ENCODE measurements at regions not wholly inside any gene's neighbourhood (a gene's known extent, or its start where the extent isn't known, plus 50 kb on each side); places are given as distances from the start of the nearest gene placed in this dataset.

- H3K4me3 ChIP-seq: no peak overlapping the region
- DNase-seq (peak in 1 of 4 donors; percentile 60), ATAC-seq (no peak)
- H3K9me3 ChIP-seq: no peaks in the 10 kb centered on the region
- no peak overlapping the region for H3K27ac ChIP-seq
- intact Hi-C loops (cut with DNase I): no loop called here
- no peaks in the 10 kb centered on the region for H3K36me3 ChIP-seq
- no peaks in the 10 kb centered on the region for H3K4me1 ChIP-seq
- TF ChIP-seq, protein P1, sequence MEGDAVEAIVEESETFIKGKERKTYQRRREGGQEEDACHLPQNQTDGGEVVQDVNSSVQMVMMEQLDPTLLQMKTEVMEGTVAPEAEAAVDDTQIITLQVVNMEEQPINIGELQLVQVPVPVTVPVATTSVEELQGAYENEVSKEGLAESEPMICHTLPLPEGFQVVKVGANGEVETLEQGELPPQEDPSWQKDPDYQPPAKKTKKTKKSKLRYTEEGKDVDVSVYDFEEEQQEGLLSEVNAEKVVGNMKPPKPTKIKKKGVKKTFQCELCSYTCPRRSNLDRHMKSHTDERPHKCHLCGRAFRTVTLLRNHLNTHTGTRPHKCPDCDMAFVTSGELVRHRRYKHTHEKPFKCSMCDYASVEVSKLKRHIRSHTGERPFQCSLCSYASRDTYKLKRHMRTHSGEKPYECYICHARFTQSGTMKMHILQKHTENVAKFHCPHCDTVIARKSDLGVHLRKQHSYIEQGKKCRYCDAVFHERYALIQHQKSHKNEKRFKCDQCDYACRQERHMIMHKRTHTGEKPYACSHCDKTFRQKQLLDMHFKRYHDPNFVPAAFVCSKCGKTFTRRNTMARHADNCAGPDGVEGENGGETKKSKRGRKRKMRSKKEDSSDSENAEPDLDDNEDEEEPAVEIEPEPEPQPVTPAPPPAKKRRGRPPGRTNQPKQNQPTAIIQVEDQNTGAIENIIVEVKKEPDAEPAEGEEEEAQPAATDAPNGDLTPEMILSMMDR (IDR thresholded peaks at IDR 0.05): no peak
- H3K27me3 ChIP-seq: no peaks in the 10 kb centered on the region
Observed at GRCh38 chr6:40796260-40797221, 209.4 kb upstream of the LRFN2 start.

DNA sequence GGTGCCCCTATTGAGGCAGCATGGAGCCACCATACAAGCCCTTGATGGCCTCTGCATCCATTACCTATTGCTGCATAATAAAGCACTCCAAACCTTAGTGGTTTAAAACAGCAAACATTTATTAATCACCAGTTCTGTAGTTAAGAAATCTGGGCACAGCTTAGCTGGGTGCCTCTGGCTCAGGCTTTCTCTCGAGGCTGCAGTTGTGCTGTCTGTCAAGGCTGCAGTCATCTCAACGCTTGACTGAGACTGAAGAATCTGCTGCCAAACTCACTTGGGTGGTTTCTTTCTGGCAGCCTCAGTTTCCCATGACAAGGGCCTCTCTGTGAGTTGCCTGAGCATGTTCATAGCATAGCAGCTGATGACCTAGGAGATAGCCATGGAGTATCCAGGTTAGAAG lies 207.4 kb upstream of the LRFN2 start:
- intact Hi-C loops (cut with DNase I): no loop called here

DNA sequence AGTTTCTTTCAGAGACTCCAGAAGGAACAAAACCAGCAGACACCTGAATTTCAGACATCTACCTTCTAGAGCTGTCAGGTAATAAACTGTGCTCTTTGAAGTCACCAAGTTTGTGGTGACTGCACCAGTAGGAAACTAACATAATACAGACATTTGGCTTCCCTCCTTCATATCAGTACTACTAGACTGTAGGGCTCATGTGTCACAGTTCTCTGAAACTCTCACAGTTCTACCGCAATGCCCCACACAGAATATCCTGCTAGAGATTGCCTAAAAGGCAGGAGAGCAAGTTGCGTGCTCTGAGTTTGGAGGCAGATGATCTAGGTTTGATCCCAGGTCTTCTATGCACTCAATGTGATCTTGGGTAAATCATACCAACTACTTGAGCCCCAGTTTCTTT lies 205.0 kb upstream of the LRFN2 start:
- Histone ChIP-seq H3K4me1 (no peaks in the 10 kb centered on the region), H3K4me3 (no peak overlapping the region), H3K36me3 (no peaks in the 10 kb centered on the region), H3K27me3 (no peaks in the 10 kb centered on the region), H3K9me3 (no peaks in the 10 kb centered on the region), H3K27ac (no peak overlapping the region)
- DNase-seq: no peak
- TF ChIP-seq, protein P1 (IDR thresholded peaks at IDR 0.05): no peak
- ATAC-seq: no peak
- intact Hi-C loops (cut with DNase I): no loop called here

More for the DNA sequence above, 207.4 kb upstream of the LRFN2 start:
- Histone ChIP-seq H3K27me3 (no peaks in the 10 kb centered on the region), H3K4me1 (no peaks in the 10 kb centered on the region), H3K27ac (no peak overlapping the region), H3K9me3 (no peaks in the 10 kb centered on the region), H3K4me3 (no peak overlapping the region), H3K36me3 (no peaks in the 10 kb centered on the region)
- ATAC-seq: no peak
- TF ChIP-seq, protein P1 (IDR thresholded peaks at IDR 0.05): no peak
- no peak for DNase-seq

- Histone ChIP-seq H3K4me1 (no peaks in the 10 kb centered on the region), H3K36me3 (no peaks in the 10 kb centered on the region), H3K4me3 (no peak overlapping the region), H3K27ac (no peak overlapping the region), H3K9me3 (no peaks in the 10 kb centered on the region), H3K27me3 (no peaks in the 10 kb centered on the region)
- intact Hi-C loops (cut with DNase I): no loop called here
- DNase-seq (no peak), ATAC-seq (no peak)
- TF ChIP-seq, protein P1 (IDR thresholded peaks at IDR 0.05): no peak
Observed at GRCh38 chr6:40791004-40791403, 203.8 kb upstream of the LRFN2 start.
